RWPE1 (cell line): ENCODE measurements at regions not wholly inside any gene's neighbourhood (a gene's known extent, or its start where the extent isn't known, plus 50 kb on each side); places are given as distances from the start of the nearest gene placed in this dataset.
A peak's percentile ranks its signal among the peaks of the same experiment; 100 is the strongest.

Experiments used
- CTCF ChIA-PET: fragments of 350-600 bp; sonication (Branson Sonifier 250); formaldehyde crosslinking; extraction: SDS; loops from one replicate; lab custom pipeline; 2021; lab: Yijun Ruan, JAX
- POLR2A ChIA-PET: fragments of 400-600 bp; formaldehyde crosslinking; extraction: SDS; loops from one replicate; lab custom pipeline; 2020; ENCODE audit warnings: antibody characterized with exemption; ENCODE audit not compliant: low non-redundant PET; lab: Yijun Ruan, JAX
- DNase-seq: peaks from one replicate; pipeline ENCODE4 v3.0.0; 2012; ENCODE audit warnings: low spot score
- H3K27ac ChIP-seq: fragments of 450-650 bp; 2 replicates; pipeline ENCODE4 v1.5.1; 2017
- TF ChIP-seq, protein P1 (sequence below): fragments of 450-650 bp; conservative IDR thresholded peaks from 2 replicates; pipeline ENCODE4 v1.5.1; 2017; ENCODE audit warnings: low read depth, mild to moderate bottlenecking

GRCh38 chr2:66362701-66363100 is 72.2 kb upstream of the MEIS1 start:
- DNase-seq, result no peak
- POLR2A ChIA-PET, result interaction anchor here (0.5 to 0.6 kb wide), 2 partner anchors 732 to 983 kb away, joined by 3 read pairs; no protein-coding TSS in a partner anchor
- TF ChIP-seq, protein P1, sequence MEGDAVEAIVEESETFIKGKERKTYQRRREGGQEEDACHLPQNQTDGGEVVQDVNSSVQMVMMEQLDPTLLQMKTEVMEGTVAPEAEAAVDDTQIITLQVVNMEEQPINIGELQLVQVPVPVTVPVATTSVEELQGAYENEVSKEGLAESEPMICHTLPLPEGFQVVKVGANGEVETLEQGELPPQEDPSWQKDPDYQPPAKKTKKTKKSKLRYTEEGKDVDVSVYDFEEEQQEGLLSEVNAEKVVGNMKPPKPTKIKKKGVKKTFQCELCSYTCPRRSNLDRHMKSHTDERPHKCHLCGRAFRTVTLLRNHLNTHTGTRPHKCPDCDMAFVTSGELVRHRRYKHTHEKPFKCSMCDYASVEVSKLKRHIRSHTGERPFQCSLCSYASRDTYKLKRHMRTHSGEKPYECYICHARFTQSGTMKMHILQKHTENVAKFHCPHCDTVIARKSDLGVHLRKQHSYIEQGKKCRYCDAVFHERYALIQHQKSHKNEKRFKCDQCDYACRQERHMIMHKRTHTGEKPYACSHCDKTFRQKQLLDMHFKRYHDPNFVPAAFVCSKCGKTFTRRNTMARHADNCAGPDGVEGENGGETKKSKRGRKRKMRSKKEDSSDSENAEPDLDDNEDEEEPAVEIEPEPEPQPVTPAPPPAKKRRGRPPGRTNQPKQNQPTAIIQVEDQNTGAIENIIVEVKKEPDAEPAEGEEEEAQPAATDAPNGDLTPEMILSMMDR, result no peak
- CTCF ChIA-PET, result interaction anchor here (0.6 to 0.7 kb wide), 2 partner anchors 56 to 66 kb away, joined by 3 to 7 read pairs; no protein-coding TSS in a partner anchor
- no peak overlapping the region for H3K27ac ChIP-seq

GRCh38 chr2:66346231-66346664 is 88.7 kb upstream of the MEIS1 start:
- H3K27ac ChIP-seq, result peak overlapping the region; percentile 31

GRCh38 chr2:66344087-66344663 is 90.8 kb upstream of the MEIS1 start:
- H3K27ac ChIP-seq, result no peak overlapping the region
- ChIA-PET CTCF (no interaction called here), POLR2A (no interaction called here)
- DNase-seq, result no peak
- TF ChIP-seq, protein P1, result no peak

More at GRCh38 chr2:66346231-66346664, 88.7 kb upstream of the MEIS1 start:
- no peak for DNase-seq
- POLR2A ChIA-PET, result no interaction called here
- TF ChIP-seq, protein P1, result no peak
- CTCF ChIA-PET, result no interaction called here

GRCh38 chr2:66343259-66343658 is 91.7 kb upstream of the MEIS1 start:
- CTCF ChIA-PET, result interaction anchor here (0.6 kb wide), 1 partner anchor 656 kb away, joined by 3 read pairs; no protein-coding TSS in a partner anchor
- no peak for DNase-seq
- TF ChIP-seq, protein P1, result no peak
- no peak overlapping the region for H3K27ac ChIP-seq
- POLR2A ChIA-PET, result no interaction called here

- ChIA-PET POLR2A (no interaction called here), CTCF (interaction anchor here (0.6 kb wide), 1 partner anchor 1936 kb away, joined by 4 read pairs; no protein-coding TSS in a partner anchor)
Measured at GRCh38 chr2:66340521-66340920, 94.4 kb upstream of the MEIS1 start.

DNA sequence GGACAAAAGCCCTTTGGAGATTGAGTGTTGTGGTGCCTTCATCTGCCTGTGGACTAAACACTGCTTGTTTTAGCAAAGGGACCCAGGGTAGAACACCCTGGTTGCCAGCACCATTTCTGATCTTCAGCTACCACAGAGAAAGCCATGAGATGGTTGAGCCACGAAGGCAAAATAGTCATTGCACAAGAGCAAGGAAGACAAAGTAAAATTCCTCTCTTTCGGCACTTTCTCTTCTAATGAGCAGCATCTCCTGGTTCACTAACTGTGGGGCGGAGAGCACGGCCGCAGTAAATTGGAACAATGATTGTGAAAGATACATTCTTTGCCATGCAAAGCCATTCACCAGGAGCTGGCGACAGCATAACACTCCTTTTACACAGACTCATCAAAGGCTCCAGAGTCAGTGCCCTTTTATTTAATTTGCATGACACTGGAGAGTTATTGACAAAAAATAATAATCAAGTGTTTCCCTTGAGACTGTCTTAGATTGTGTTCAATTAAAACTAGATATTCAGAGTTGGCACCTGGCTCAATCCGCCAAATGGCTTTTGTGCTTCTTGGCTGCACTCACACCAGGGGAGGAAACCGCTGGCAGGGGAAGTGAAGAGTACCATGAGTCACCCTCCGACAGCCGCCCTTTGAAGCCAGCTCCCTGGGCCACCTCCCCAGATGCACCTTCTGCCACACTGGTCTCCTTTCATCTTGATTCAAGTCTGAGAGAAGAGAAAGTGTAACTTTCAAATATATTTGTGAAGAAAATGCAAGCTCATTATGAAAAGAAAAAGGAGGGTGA is 100.5 kb upstream of the MEIS1 start:
- TF ChIP-seq, protein P1, result no peak
- POLR2A ChIA-PET, result no interaction called here
- DNase-seq, result peak; percentile 31
- peak overlapping the region; percentile 56 for H3K27ac ChIP-seq
- CTCF ChIA-PET, result interaction anchor here (0.6 kb wide), 1 partner anchor 99 kb away, joined by 4 read pairs; no protein-coding TSS in a partner anchor

More at GRCh38 chr2:66340521-66340920, 94.4 kb upstream of the MEIS1 start:
- TF ChIP-seq, protein P1, result no peak
- H3K27ac ChIP-seq, result no peak overlapping the region
- no peak for DNase-seq
